ENCODE measurements at regions not wholly inside any gene's neighbourhood (a gene's known extent, or its start where the extent isn't known, plus 50 kb on each side); places are given as distances from the start of the nearest gene placed in this dataset.

GRCh38 chr17:71187145-71187878 is 933.5 kb upstream of the SOX9 start:
- no peak for TF ChIP-seq EP300 (IDR thresholded peaks at IDR 0.05)
- no peak for TF ChIP-seq CTCF (IDR thresholded peaks at IDR 0.05)
- no peak for TF ChIP-seq POLR2AphosphoS5 (IDR thresholded peaks at IDR 0.05)
- no peak for TF ChIP-seq POLR2A (IDR thresholded peaks at IDR 0.05)

GRCh38 chr17:71188811-71189492 is 931.9 kb upstream of the SOX9 start:
- Histone ChIP-seq H3K4me1 (no peaks in the 10 kb centered on the region), H3K27me3 (no peaks in the 10 kb centered on the region), H3K27ac (no peak overlapping the region), H3K36me3 (no peaks in the 10 kb centered on the region), H3K4me3 (no peak overlapping the region), H3K9me3 (no peaks in the 10 kb centered on the region)
- DNase-seq = no peak
- WGBS, 5 donors = 56 to 78% (median 62%) methylated on average over 2 of the region's 2 CpGs
- intact Hi-C loops (cut with DNase I; ENCODE audit: low total_unique reads) = no loop called here
- TF ChIP-seq EP300 (IDR thresholded peaks at IDR 0.05) (no peak), POLR2A (IDR thresholded peaks at IDR 0.05) (no peak), POLR2AphosphoS5 (IDR thresholded peaks at IDR 0.05) (no peak), CTCF (IDR thresholded peaks at IDR 0.05) (no peak)

More at GRCh38 chr17:71187145-71187878, 933.5 kb upstream of the SOX9 start:
- WGBS, 5 donors = 91 to 97% (median 92%) methylated on average over 8 of the region's 8 CpGs
- Histone ChIP-seq H3K9me3 (no peaks in the 10 kb centered on the region), H3K36me3 (no peaks in the 10 kb centered on the region), H3K27me3 (no peaks in the 10 kb centered on the region), H3K27ac (no peak overlapping the region), H3K4me1 (no peaks in the 10 kb centered on the region), H3K4me3 (no peak overlapping the region)
- intact Hi-C loops (cut with DNase I; ENCODE audit: low total_unique reads) = no loop called here
- no peak for DNase-seq

- TF ChIP-seq POLR2AphosphoS5 (IDR thresholded peaks at IDR 0.05) = no peak
- no peak for TF ChIP-seq CTCF (IDR thresholded peaks at IDR 0.05)
- no peak for TF ChIP-seq EP300 (IDR thresholded peaks at IDR 0.05)
- TF ChIP-seq POLR2A (IDR thresholded peaks at IDR 0.05) = no peak
- 80 to 92% (median 86%) methylated on average over 4 of the region's 4 CpGs for WGBS, 5 donors
- intact Hi-C loops (cut with DNase I; ENCODE audit: low total_unique reads) = no loop called here
- no peak overlapping the region for H3K4me3 ChIP-seq
- H3K4me1 ChIP-seq = no peaks in the 10 kb centered on the region
- H3K9me3 ChIP-seq = no peaks in the 10 kb centered on the region
- H3K27me3 ChIP-seq = no peaks in the 10 kb centered on the region
- no peaks in the 10 kb centered on the region for H3K36me3 ChIP-seq
- no peak for DNase-seq
- no peak overlapping the region for H3K27ac ChIP-seq
Observed at GRCh38 chr17:71189493-71189831, 931.4 kb upstream of the SOX9 start.

GRCh38 chr17:71192039-71192555 is 928.7 kb upstream of the SOX9 start:
- Histone ChIP-seq H3K36me3 (no peaks in the 10 kb centered on the region), H3K27me3 (no peaks in the 10 kb centered on the region), H3K4me3 (no peak overlapping the region), H3K9me3 (no peaks in the 10 kb centered on the region), H3K4me1 (no peaks in the 10 kb centered on the region), H3K27ac (no peak overlapping the region)
- no peak for DNase-seq
- 72 to 87% (median 77%) methylated on average over 2 of the region's 2 CpGs for WGBS, 5 donors
- intact Hi-C loops (cut with DNase I; ENCODE audit: low total_unique reads) = no loop called here
- TF ChIP-seq POLR2AphosphoS5 (IDR thresholded peaks at IDR 0.05) (no peak), POLR2A (IDR thresholded peaks at IDR 0.05) (no peak), CTCF (IDR thresholded peaks at IDR 0.05) (no peak), EP300 (IDR thresholded peaks at IDR 0.05) (no peak)

All from stomach (tissue), 8 donors.